ENCODE measurements at regions not wholly inside any gene's neighbourhood (a gene's known extent, or its start where the extent isn't known, plus 50 kb on each side); places are given as distances from the start of the nearest gene placed in this dataset.

DNA sequence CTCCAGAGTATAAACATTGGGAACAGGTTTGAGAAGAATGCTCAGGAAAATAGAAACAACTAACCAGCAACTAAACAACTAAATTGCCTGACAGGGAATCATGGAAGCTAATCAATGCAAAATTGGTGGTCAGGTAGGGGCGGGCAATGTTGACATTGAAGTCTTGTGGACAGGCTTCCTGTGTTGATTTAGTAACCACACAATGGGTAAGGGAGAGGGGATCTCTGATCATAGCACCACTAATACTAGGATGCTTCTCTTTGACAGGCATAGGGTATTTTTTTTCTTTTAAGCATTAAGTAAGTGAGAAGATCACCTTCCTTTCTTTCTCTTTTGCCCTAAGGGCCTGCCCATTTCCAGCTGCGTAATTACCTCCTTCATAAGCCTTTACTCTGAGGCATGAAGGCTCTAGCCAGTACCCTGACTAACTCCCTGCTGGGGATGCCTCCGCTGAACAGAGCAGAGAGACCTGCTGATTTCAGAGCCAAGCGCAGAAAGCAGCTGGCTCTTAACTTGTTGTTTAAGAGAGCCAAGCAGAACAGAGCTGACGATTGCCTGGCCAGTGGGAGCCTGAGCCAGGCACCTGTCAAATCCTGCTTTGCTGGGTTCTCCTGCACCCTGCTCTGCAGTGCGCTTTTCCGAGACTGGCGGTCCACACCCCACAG is 118.7 kb downstream of the BMP2 start:
- DNase-seq = no peak

DNA sequence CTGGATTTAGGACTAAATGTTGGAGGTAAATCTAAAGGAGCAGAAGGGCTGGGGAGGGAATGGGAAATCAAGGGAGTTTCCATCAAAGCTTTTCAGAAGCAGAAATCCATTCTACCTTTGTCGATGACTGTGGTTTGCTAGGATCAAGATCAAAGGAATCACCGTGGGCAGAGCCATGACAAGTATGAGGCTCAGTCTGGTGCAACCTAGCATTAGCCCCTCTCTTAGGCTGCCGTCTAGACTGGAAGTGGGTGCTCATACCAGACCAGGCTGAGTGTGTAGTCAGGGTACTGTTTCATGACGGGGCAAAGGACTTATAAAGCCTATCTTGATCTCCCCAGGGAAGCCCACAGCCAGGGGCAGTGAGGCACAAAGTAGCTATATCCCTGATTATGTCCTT is 120.5 kb downstream of the BMP2 start:
- DNase-seq = no peak

DNA sequence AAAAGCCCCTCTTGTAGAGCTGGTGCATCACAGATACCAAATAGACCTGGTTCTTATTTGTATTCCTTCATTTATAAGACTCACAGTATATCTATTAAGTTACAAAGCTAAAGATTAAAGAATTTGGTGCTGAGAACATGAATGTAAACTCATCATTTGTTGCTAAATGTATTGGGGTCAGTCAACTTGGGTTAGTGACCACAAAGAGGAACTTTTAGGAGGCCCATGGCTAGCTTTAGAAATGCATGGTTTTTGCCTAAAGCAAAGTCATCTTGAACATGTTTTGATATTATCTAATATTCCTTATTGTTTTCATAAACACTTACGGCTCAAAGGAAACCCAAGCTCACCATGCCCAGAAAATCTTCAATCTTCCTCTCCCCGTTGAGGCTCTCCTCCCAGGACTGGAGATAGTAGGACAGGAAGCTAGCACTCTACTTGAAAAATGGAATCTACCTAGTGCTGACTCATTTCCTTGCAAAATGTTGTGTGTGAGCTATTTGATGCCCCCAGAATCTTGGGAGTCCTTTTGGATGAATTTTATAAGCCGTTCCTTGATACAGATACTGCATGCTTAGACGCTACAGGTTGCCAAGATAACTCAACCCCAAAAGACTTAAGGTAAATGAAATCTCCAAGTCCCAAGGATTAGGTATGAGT is 121.4 kb downstream of the BMP2 start:
- no peak for DNase-seq

DNA sequence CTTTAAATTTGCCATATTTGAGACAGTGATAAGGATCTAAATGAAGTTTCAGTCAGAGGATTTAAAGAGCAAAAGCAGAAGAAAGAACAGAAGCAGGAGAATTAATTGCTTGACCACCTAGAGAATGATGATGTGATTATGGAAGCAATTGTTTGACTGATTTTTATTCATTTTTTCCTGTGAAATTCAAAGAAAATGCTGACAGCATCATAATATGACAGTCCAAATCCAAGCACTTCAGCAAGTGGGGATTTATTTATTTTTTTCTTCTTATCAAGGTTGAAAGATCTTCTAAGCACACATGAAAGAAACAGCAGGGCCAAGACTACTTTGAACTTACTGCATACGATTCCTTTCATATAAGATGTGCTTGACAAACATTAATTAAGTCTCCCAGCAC is 125.2 kb downstream of the BMP2 start:
- no peak for DNase-seq

DNA sequence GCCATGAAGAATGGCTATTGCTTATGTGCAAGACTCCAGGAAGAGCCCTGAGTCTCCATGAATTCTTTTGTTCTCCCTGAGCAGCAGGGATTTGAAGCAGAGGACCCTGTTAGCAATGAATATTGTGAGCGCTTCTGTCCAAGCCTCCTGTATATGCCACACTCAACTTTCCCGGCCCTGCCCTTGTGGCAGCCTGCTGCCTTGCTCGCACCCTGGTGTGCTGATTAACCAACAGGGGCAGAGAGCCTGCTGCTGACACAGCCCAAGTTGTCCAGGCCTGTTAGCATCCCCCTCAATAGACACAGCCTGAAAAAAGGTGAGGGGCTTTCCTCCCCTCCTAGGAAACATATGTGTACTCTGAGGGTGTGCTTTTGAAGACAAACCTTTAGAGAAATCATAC is 131.4 kb downstream of the BMP2 start:
- DNase-seq = no peak

DNA sequence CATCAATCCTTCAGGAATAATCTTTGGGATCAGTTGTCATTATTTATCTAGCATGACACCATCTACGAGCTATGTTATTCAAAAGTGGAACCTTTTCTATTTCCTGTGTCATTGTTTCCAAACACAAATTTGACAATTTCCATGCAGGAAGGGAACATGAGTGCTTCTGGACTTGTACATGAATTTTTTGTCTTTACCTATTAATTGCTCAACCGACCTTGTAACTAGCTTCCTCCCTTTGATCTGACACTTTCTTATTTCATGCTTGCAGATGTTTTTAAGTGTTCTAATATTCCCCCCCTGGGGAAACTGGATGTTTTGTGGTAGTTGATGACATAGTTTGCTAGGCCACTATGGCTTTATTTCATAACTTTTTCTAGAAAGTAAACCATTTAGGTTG is 139.4 kb downstream of the BMP2 start:
- DNase-seq = no peak

DNA sequence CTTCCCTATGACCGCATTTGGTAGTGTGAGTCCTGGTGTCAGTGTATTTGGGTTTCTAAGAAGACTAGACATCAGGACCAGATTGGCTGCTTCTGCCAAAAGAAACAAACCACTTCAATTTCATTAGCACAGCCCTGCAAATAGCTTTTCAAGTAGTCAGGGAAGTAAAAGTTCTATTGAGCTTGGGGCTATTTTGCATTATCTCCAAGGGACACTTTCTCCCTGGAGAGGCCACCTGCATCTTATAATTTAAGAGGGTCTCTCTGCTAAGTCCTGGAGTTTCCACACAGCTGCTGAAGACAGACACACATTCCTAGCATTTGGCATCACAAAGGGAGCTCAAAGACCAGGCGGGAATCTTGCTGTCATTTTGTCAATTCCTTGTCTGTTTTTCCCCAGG is 141.2 kb downstream of the BMP2 start:
- DNase-seq = no peak

DNA sequence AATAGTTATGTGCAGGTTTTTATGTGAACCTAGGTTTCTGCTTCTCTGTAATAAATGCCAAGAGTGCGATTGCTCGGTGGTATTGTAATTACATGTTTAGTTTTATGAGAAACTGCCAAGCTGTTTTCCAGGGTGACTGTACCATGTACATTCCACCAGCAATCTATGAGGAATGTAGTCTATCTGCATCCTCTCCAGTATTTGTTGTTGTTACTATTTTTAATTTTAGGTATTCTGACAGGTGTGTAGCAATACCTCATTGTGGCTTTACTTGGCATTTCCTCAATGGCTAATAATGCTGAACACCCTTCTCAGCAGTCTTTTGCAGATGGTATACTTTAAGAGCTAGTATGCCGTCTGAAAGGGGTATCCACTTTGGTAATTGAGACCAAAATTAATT is 142.1 kb downstream of the BMP2 start:
- DNase-seq = no peak

DNA sequence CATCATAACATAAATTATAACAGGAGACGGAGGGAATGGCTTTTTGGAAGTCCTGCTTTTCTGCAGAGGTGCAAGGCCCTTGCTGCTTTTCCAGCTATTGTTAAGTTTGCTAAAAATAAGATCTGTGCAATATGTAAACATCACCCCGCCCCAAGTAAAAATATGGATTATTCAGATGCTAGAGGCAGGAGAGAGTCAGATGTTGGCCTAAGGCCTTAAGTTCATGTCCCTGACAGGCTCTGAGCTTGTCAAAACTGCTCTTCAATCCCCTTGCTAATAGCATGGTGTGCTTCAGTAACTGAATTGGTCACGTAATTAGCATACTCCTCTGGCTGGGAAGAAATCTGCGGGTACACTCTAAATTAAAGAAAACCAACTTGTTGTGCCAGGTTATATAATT is 147.5 kb downstream of the BMP2 start:
- DNase-seq = no peak

DNA sequence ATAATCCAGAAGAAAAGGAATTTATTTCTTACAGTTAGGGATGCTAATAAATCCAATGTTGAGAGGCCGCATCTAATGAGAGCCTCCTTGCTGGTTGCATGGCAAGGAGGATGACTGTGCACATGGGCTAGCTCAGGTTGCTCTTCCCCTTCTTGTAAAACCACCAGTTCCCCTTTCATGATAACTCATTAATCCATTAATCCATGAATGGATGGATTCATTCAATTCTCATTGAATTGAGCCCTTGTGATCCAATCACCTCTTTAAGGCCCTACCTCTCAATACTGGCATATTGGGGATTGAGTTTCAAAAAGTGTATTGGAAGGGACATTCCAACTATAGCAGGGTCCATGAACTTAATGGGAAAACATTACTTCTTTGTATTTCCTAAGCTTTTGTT is 149.5 kb downstream of the BMP2 start:
- no peak for DNase-seq

DNA sequence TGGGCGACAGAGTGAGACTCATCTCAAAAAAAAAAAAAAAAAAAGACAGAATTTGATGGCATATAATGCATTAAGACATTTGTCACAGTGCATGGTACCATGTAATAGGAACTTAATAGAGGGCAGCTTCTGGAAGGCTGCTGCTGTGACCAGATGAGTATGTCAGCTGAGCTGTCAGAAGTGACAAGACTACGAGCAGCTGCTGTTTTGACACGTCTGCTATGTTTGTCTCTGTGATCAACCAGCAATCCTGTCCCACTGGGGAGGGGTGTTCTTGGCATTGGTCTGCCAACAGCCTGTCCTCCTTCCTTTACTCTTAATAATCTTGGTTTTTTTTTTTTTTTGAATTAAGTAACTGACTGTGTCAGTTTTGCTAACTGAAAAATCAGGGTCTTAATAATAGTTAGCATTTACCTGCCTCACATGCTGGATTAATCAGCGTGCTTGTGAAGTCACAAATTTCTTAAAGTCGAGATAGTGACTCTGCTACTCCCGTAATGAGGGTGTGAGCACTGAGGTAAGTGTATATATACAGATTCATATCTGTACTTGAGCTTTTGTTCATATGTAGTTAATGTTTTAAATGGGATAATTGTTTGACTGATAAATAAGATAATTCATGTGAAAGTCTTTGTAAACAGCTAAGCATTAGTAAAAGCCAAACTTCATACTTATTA is 152.4 kb downstream of the BMP2 start:
- no peak for DNase-seq

DNA sequence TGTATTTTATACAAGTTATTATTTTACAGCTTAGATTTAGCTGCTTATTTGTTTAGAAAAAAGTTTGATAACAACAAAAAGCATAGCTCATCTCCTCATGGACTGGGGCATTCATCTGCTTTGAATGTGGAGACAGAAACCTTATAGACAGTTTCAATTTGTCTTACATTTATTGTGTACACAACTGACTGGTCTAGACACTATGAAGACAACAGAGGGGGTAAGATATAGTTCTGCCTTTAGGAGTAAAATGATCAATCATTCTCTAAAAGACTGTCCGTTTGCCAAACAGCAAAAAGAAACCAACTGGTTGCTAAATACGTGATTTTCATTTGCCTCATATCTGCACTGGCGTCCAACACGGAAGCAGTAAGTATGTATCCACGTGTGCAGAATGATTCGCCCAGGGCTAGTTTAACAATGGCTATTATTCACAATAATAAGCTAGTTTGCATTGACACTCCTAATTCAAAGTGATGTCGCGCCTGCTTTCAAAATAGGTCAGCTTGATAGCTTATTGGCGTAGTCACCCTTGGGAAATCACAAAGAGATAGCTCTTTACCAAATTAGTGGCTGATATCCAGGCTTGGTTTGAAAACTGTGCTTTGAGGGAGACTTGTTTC is 153.6 kb downstream of the BMP2 start:
- DNase-seq = no peak

DNA sequence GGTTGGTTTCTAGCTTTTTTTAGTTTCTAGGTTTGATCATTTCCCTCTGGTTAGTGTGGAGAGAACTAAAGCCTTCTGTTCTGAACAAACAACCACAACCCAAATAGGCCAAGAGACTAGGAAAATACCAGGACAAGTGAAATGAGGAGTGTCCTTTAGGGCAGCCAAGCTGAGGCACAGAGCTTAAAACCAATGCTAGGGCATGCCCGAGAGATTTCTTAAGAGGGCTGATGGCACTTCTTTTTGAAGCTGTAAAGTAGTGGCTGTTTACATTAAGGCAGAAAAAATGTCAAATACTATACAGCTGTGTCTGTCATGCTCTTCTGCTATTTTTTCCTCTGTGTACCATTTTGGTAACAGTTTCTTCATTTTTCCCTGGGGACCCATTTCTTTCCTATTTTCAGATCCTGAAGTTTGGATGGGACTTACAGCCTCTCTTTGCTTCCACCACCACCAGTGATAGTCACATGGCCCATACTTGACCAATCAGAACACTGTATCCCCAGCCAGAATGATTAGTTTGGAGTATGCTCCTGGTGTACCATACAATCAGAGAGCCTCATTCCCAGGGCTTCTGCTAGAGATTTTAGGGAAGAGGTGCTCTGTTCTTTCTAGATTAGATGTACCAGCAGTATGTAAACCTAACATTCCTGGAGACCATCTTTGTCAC is 154.4 kb downstream of the BMP2 start:
- no peak for DNase-seq

DNA sequence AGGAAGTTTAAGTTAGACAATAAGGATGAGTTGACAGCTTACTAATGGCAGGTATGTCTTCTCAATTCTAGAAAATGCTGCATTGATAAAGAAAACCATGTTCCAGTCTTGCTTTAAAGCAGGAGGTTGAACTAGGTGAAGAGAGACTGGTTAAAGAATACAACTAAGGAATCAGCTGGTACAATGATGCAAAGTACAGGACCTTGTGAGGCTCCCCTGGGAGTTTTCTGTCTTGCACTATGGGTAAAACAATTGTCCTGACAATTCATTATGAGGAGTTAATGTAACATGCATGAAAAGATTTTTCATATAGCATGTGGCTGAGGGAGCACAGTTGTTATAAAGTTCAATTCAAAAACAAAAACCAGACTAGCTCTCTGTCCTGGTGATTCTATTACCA is 157.2 kb downstream of the BMP2 start:
- no peak for DNase-seq

DNA sequence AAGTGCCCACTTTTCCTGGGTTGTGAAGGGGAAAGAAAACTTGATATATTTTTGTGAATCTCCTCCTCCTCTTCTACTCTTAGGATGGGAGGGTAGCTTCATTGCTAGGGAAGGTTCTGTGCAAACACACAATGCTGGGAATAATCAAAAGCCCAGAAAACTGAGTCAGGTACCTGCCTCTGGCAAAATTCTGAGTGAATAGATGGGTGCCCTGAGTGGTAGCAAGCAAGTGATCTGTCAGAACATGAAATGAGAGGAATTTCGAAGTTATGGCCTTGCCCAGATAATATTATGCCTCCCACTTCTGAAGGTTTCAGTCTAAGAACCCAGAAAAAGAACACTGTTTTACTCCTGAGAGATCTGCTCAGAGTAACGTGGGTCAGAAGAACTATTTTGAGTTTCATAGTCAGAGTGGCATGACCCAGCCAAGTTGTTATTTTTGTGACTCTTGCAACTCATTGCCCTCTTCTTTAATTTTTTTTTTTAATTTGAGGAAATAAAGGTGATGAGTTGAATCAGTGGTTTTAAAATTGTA is 158.3 kb downstream of the BMP2 start:
- DNase-seq = no peak

DNA sequence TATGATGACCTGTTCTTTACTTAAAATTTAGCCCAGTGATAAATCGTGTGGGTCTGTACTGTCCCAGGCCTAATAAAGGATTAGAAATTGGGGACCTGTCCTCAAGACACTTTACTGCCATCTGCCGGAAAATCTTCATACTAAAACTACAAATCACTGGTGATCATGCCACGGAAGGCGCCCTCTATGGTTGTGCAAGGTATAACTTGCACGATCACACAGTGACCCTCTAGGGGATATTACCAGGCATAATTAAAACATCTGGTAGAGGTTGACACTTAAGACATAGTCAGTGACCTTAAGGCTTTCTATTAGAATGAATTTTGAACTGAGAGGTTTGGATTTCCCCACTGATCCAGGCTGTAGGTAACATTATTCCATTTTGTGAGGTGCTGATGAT is 172.6 kb downstream of the BMP2 start:
- no peak for DNase-seq

DNA sequence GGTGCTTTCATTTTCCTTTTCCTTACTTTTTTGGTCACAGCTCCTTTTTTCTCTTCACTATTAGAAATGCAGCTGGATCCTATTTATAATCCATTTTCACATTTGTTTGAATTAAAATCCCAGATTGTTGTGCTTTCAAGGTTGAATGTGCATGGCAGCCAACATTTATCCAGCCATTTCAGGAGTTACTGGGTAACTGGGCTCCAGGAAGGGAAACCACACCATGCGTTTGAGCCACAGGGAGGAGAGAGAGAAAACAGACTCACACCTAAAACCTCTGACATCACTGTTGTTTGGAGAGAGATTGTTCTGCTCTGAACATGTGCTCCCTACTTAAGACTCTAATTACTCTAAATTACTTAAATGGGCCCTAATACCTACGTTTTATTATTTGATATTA is 173.4 kb downstream of the BMP2 start:
- no peak for DNase-seq

DNA sequence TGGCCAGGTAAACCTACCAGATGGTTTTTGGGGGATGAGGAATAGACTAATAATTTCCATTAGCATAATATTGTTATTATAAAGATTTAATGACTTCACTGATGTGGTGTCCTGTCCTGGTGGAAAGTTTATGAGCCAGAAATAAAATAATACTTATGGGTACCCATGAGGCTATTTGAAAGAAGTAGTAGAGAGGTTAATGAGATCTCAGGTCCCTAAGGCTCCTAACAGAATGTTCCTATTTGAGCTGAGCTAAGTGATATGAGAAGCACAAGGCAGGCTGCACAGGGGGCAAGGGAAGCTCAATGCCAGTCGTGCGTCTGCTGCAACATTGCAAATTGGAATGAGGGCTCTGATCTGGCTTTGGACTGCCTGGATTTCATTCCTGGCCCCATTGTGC is 174.1 kb downstream of the BMP2 start:
- DNase-seq = no peak

DNA sequence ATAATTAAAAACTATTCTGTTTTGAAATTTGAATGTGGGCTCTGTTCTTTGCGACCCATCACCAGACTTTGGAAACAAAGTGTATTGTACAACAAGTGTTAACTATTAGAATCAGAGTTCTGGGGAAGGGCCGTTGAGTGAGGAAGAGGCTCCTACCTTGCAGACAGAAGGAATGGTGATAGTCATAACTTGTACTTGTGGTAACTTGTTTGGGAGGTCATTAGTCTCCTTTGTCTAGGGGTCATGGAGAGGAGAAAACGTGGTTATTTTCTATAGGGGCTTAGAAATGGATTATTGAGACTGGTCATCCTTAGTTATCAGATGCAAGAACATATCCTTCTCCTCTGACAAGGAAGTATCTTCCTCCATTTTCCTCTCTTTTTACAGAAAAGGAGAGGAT is 174.8 kb downstream of the BMP2 start:
- DNase-seq = no peak

DNA sequence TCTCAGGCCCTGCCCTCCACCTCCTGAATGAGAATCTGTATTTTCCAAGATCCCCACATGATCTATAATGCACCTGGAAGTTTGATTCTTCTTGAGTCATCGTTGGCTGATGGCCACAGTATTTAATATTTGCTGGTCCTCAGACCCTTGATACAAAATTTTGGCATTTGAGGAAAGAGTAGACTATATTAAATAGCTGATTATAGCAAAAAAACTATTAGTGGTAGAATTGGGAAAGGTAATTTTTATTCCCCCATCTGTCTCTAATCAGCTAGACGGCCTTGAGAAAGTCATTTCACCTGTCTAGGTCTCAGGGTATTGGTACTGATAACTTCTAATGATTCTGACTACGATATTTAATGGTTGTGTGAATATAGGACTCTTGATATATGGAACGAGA is 176.8 kb downstream of the BMP2 start:
- DNase-seq = no peak

DNA sequence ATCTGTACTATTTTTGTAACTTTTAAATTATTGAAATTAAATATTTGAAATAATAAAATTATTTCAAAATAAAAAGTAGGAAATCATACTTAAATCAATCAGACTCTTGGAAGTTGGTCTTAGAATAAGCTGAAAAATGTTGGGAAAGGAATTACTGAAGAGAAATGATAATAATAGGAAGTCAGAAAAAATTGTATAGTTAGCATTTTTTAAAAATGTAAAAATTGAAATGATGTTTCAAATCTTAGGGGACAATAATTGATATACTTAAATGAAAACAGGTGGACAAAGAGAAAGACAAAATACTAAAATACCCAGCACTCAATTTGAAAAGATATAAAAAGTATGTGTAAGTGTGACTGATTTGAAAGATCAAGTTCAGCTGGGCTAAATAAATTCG is 186.1 kb downstream of the BMP2 start:
- no peak for DNase-seq

DNA sequence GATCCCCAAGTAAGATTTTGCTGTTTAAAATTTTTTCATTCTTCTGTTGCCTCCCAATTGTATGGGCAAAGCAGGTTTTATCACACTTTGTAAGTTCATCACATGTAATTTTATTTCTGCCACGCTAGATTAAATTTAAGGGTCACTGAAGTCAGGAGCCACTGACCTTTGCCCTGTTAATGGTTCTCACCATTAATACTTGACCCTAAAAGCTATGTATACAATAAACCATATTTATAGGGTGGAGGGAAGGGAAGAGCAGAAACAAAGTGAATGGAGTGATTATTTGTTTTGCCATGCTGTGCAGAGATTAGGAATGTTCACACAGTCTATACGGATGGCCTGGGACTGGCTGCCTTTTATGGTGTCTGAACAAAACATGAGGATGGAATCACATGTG is 186.7 kb downstream of the BMP2 start:
- DNase-seq = no peak

DNA sequence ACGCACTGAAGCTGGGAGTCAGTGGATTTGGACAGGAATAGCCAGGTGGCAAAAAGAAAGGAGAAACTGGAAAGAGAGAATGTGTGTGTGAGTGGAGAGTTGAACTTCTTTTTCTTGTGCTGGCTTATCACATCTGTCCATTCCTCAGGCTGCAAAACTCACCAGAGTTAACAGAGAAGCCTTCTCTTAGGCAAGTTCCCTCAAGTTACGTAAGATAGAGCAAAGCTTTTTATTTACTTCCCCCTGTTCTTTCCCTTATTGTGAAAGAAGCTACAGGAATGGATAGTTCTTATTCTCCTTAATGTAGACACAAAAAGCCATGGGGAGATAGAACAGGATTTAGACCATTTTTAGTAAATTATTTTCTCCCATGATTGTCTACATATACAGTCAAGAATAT is 188.6 kb downstream of the BMP2 start:
- DNase-seq = no peak
